Heart right ventricle (tissue), 16 donors: ENCODE measurements at regions not wholly inside any gene's neighbourhood (a gene's known extent, or its start where the extent isn't known, plus 50 kb on each side); places are given as distances from the start of the nearest gene placed in this dataset.
A peak's percentile ranks its signal among the peaks of the same experiment; 100 is the strongest.

Experiments used
- ATAC-seq, 8 donors: fragments of 200-7000 bp; cut with Tn5 transposase; one replicate each; pipeline ENCODE4 v1.9.1; 2020; ENCODE audit warnings: mild to moderate bottlenecking in 8 of 8, moderate library complexity in 8 of 8, moderate number of reproducible peaks in 1 of 8
- DNase-seq, 2 donors: peaks; one replicate each; pipeline ENCODE4 v3.0.0-alpha.2; 2020
- H3K27ac ChIP-seq, 10 donors: fragments of 200-600 bp; sonication (generic) in 2 of 10; one replicate each; pipeline versions ENCODE4 v1.5.0 to v1.8.0; 2020 to 2022; ENCODE audit warnings: mild to moderate bottlenecking in 3 of 10
- H3K27me3 ChIP-seq, 7 donors: fragments of 200-600 bp; one replicate each; pipeline ENCODE4 v1.8.0; 2021 to 2022; ENCODE audit warnings: mild to moderate bottlenecking in 2 of 7
- H3K36me3 ChIP-seq, 9 donors: fragments of 200-600 bp; sonication (generic) in 1 of 9; one replicate each; pipeline versions ENCODE4 v1.5.0 to v1.8.0; 2020 to 2022; ENCODE audit warnings: mild to moderate bottlenecking in 2 of 9
- H3K4me1 ChIP-seq, 9 donors: fragments of 200-600 bp; sonication (generic) in 1 of 9; one replicate each; pipeline versions ENCODE4 v1.5.0 to v1.8.0; 2020 to 2022; ENCODE audit warnings: mild to moderate bottlenecking in 4 of 9
- H3K4me3 ChIP-seq, 10 donors: fragments of 200-600 bp; sonication (generic) in 2 of 10; one replicate each; pipeline versions ENCODE4 v1.5.0 to v1.8.0; 2020 to 2022; ENCODE audit warnings: mild to moderate bottlenecking in 7 of 10, moderate library complexity in 2 of 10
- H3K9me3 ChIP-seq, 11 donors: fragments of 200-600 bp in 10 of 11; sonication (generic) in 2 of 11; one replicate each; pipeline versions ENCODE4 v1.5.0 to v1.8.0; 2013 to 2022; ENCODE audit warnings: mild to moderate bottlenecking in 2 of 11, control low read depth in 1 of 11, moderate library complexity in 1 of 11
- WGBS, 2 donors: extraction: QIAGEN DNeasy Blood & Tissue Kit; methylation state at CpG; one replicate each; pipeline ENCODE4 v1.1.7; 2013; ENCODE audit warnings: inconsistent platforms in 1 of 2; 5-methylcytosine and 5-hydroxymethylcytosine counted together
- intact Hi-C, 10 donors: fragments of 100-400 bp; cut with DNase I; formaldehyde crosslinking; loops; one replicate each; pipeline versions ENCODE4 v1.11.1 to v1.14.2; 2022
- TF ChIP-seq, protein P1 (sequence below), 9 donors: fragments of 200-600 bp; sonication (generic) in 2 of 9; IDR thresholded peaks; one replicate each; pipeline versions ENCODE4 v1.5.0 to v1.8.0; 2021 to 2022; ENCODE audit warnings: antibody characterized with exemption in 9 of 9, mild to moderate bottlenecking in 5 of 9, moderate library complexity in 1 of 9
- donor health status: Arrhythmogenic right ventricular cardiomyopathy.
- donor health status: ischemic (EF 13 %, LVEDD 7.1; RV severe dilation, severe dysfunction).
- donor health status: healthy with polysubstance abuse.
- donor health status: DM: no; HTN: yes; CAD: no.
- donor health status: DM: no; HTN: no; CAD: no.
- donor health status: ischemic (EF 25% LVEDD 6.9; RV normal size, moderate dysfunction).
- donor health status: ischemic (EF 25% LVEDD 5.7; RV mildly dilated, moderate dysfunction).
- donor health status: healthy.
- donor health status: DM: yes; HTN: yes; CAD: no.
- donor health status: Ischemic cardiomyopathy.
- donor health status: ischemic (EF 35%, LVEDD 5.7; RV mildly dilated, moderate dysfunction).
- donor health status: nonischemic (EF 11% LVEDD 7.7; RV severe dilation, severe dysfunction).
- donor health status: DM: yes; HTN: yes; CAD: no.
- donor health status: PGD.
- donor health status: ischemic (EF 29% LVEDD 5.4; RV normal size, mild dysfunction).
- donor health status: nonischemic (EF 23%, LVEDD 6.1; RV moderate dilation, normal function).

DNA sequence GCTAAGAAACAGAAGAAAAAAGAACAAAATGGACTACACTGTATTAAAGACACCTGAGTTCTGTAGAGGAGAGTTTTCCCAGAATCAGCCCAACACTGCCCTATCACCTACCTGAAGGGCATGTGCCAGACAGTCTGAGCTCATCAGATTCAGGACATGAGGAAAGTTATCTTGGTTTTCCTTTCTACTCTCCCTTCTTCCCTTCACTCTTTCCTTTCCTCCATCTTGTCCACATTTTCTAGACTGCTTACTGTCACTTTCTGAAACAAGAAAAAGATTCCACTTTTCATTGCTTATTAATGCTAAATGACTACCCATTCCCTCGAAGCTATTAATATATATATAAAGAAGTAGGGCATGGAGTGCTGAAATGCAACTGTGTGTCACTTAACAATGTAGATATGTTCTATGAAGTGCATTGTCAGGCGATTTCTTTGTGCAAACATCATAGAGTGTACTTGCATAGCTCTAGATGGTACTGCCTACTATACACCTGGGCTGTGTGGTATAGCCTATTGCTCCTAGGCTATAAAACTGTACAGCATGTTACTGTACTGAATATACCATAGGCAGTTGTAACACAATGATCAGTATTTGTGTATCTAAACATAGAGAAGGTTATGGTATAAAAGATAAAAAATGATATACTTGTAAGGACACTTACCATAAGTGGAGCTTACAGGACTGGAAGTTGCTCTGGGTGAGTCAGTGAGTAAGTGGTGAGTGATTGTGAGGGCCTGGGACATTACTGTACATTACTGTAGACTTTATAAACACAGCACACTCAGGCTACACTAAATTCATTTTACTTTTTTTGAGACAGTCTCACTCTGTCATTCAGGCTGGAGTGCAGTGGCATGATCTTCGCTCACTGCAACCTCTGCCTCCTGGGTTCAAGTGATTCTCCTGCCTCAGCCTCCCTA is 145.5 kb upstream of the ITGA6 start:
- peaks cover 0 to 5% (median 0%) of the 10 kb centered on the region in 11 donors for H3K9me3 ChIP-seq
- ATAC-seq (no peak), DNase-seq (no peak)
- H3K36me3 ChIP-seq = no peaks in the 10 kb centered on the region
- intact Hi-C loops = loop anchor here in 2 of 10 donors (10.0 kb wide), 1 partner anchor 183 kb away; no protein-coding TSS in a partner anchor
- TF ChIP-seq, protein P1, sequence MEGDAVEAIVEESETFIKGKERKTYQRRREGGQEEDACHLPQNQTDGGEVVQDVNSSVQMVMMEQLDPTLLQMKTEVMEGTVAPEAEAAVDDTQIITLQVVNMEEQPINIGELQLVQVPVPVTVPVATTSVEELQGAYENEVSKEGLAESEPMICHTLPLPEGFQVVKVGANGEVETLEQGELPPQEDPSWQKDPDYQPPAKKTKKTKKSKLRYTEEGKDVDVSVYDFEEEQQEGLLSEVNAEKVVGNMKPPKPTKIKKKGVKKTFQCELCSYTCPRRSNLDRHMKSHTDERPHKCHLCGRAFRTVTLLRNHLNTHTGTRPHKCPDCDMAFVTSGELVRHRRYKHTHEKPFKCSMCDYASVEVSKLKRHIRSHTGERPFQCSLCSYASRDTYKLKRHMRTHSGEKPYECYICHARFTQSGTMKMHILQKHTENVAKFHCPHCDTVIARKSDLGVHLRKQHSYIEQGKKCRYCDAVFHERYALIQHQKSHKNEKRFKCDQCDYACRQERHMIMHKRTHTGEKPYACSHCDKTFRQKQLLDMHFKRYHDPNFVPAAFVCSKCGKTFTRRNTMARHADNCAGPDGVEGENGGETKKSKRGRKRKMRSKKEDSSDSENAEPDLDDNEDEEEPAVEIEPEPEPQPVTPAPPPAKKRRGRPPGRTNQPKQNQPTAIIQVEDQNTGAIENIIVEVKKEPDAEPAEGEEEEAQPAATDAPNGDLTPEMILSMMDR (IDR thresholded peaks at IDR 0.05) = no peak
- H3K4me1 ChIP-seq = peaks cover 2 to 71% (median 28%) of the 10 kb centered on the region in 9 donors
- no peak overlapping the region for H3K4me3 ChIP-seq
- no peaks in the 10 kb centered on the region for H3K27me3 ChIP-seq
- no peak overlapping the region for H3K27ac ChIP-seq
- WGBS, 2 donors = 81 to 86% methylated on average over 3 of the region's 3 CpGs

DNA sequence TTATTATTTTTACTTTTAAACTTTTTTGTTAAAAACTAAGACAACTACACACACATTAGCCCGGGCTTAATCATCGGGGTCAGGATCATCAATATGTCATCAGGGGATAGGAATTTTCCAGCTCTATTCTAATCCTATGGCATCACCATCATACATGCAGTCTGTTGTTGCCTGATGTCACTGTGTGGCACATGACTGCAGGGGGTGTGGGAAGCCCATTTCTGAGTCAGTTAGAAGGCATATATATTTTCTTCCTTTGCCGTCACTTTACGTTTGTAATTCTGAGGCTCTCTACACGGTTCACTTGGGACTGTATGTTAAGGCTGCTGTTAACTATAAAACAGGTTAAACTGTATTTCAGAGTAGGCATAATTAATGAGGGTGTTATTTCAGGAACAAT is 144.4 kb upstream of the ITGA6 start:
- Histone ChIP-seq H3K36me3 (no peaks in the 10 kb centered on the region), H3K27ac (no peak overlapping the region), H3K9me3 (no peaks in the 10 kb centered on the region), H3K27me3 (no peaks in the 10 kb centered on the region), H3K4me3 (no peak overlapping the region), H3K4me1 (peaks cover 2 to 71% (median 38%) of the 10 kb centered on the region in 9 donors)
- ATAC-seq (no peak), DNase-seq (no peak)
- 75 to 81% methylated on average over 5 of the region's 5 CpGs for WGBS, 2 donors
- intact Hi-C loops = loop anchor here in 2 of 10 donors (10.0 kb wide), 1 partner anchor 182 kb away; no protein-coding TSS in a partner anchor
- TF ChIP-seq, protein P1 (IDR thresholded peaks at IDR 0.05) = no peak

DNA sequence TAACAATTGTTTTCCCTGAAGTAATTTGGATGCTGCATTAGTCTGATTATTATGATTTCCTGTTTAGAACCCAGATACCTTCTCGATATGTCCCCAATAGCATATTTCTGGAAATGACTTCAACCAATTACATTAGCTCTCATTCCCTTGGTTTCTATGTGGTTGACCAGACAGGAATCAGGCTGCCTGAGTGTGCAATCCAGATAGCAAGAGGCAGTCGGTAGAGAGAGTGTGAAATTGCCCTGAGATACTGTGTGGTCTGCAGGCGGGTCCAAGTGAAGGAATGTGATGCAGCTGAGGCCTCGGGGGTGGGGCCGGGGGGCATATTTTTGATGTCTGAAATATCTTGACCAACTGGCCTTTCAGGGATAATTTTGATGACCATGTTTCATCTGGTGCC is 143.9 kb upstream of the ITGA6 start:
- Histone ChIP-seq H3K4me1 (peaks cover 2 to 76% (median 43%) of the 10 kb centered on the region in 9 donors), H3K27me3 (no peaks in the 10 kb centered on the region), H3K27ac (no peak overlapping the region), H3K9me3 (no peaks in the 10 kb centered on the region), H3K4me3 (no peak overlapping the region), H3K36me3 (no peaks in the 10 kb centered on the region)
- DNase-seq (no peak), ATAC-seq (no peak)
- WGBS, 2 donors = 55 to 58% methylated on average over 5 of the region's 5 CpGs
- intact Hi-C loops = loop anchor here in 2 of 10 donors (10.0 kb wide), 1 partner anchor 181 kb away; no protein-coding TSS in a partner anchor
- TF ChIP-seq, protein P1 (IDR thresholded peaks at IDR 0.05) = no peak

DNA sequence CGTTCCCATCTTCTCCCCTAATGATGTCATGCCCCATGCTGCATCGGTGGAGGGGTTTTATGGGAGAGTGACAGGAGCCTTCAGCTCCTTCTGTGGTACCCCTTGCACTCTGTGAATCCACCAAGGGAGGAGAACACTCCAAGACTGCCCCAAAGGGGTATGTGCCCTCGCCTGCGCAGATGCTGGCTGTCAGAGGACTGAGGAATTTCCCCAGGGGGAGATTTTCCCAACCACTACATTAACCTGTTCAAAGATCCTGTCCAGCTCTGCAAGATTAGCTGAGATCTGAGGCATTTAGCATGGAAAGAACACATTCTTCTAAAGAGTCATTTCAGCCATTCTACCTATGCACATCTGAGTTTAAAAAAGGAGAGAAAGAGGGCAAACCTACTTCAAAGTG is 143.2 kb upstream of the ITGA6 start:
- Histone ChIP-seq H3K36me3 (no peaks in the 10 kb centered on the region), H3K27me3 (no peaks in the 10 kb centered on the region), H3K4me3 (no peak overlapping the region), H3K27ac (peak overlapping the region in 3 of 10 donors; percentile 58 to 79 (median 58)), H3K4me1 (peaks cover 2 to 76% (median 44%) of the 10 kb centered on the region in 9 donors), H3K9me3 (no peaks in the 10 kb centered on the region)
- DNase-seq = no peak
- ATAC-seq = no peak
- TF ChIP-seq, protein P1 (IDR thresholded peaks at IDR 0.05) = no peak
- 89 to 93% methylated on average over 4 of the region's 4 CpGs for WGBS, 2 donors
- intact Hi-C loops = loop anchor here in 2 of 10 donors (10.0 kb wide), 1 partner anchor 181 kb away; no protein-coding TSS in a partner anchor
